RCC 7860 (cell line): ENCODE measurements at regions not wholly inside any gene's neighbourhood (a gene's known extent, or its start where the extent isn't known, plus 50 kb on each side); places are given as distances from the start of the nearest gene placed in this dataset.
A peak's percentile ranks its signal among the peaks of the same experiment; 100 is the strongest.

Experiments
- DNase-seq: peaks from one replicate; pipeline ENCODE4 v3.0.0-alpha.2; 2015; ENCODE audit warnings: low spot score
- FAIRE-seq: peaks from 2 replicates; lab custom pipeline; 2012; peaks lifted over from hg19 to GRCh38; lab: Jason Lieb, UNC

- DNase-seq (no peak), FAIRE-seq (no peak)
Observed at GRCh38 chr12:66960006-66960405, 281.1 kb upstream of the GRIP1 start.

- FAIRE-seq (no peak), DNase-seq (no peak)
Observed at GRCh38 chr12:66960704-66961690, 282.1 kb upstream of the GRIP1 start.

- FAIRE-seq: no peak
- no peak for DNase-seq
Observed at GRCh38 chr12:66962290-66962689, 283.4 kb upstream of the GRIP1 start.

DNA sequence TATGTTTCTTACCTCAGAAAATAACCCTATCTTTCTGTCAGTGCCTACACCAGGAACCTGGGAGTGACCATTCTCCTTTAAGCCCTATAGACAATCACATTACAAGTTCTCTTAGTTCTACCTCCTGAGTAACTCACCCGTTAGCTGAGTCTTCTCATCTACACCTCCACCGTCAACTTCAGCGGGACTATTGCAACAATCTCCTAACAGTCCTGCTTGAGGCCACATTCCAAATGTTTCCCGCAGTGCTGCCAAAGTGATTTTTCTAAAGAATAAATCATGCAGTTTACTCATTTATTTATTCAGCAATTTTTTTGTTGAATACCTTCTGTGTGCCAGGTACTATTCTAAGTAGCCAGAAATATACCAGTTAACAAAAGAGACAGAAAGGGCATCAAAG lies 285.0 kb upstream of the GRIP1 start:
- no peak for DNase-seq
- no peak for FAIRE-seq

- no peak for FAIRE-seq
Observed at GRCh38 chr12:66964629-66965028, 285.8 kb upstream of the GRIP1 start.

GRCh38 chr12:66965621-66966020 lies 286.7 kb upstream of the GRIP1 start:
- DNase-seq (no peak), FAIRE-seq (no peak)

More at GRCh38 chr12:66964629-66965028, 285.8 kb upstream of the GRIP1 start:
- DNase-seq: no peak

GRCh38 chr12:66971816-66972215 lies 292.9 kb upstream of the GRIP1 start:
- no peak for FAIRE-seq

GRCh38 chr12:66976526-66976925 lies 292.6 kb upstream of the CAND1 start:
- DNase-seq (no peak), FAIRE-seq (no peak)

More at GRCh38 chr12:66971816-66972215, 292.9 kb upstream of the GRIP1 start:
- DNase-seq: no peak

DNA sequence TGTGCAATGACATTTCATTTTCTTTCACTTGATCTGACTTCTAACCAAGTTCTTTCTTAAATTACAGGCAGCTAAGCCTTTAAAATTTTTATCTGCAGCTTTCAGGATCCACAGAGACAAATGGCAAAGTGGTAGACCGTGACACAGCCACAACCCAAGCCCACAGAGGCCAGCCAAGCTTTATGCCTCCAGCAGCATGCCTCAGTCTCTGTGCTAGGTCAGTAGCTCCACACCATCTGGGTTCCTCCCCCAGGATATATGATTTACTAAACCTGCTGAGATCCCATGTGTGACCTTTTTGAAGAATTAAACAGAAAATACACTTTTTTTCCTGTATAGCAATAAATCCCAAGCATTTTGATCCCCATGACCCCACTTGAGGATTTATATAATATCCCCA lies 290.4 kb upstream of the CAND1 start:
- FAIRE-seq: no peak
- no peak for DNase-seq

GRCh38 chr12:66979251-66979650 lies 289.9 kb upstream of the CAND1 start:
- no peak for DNase-seq
- FAIRE-seq: no peak

- no peak for FAIRE-seq
Observed at GRCh38 chr12:66984077-66984476, 285.1 kb upstream of the CAND1 start.

DNA sequence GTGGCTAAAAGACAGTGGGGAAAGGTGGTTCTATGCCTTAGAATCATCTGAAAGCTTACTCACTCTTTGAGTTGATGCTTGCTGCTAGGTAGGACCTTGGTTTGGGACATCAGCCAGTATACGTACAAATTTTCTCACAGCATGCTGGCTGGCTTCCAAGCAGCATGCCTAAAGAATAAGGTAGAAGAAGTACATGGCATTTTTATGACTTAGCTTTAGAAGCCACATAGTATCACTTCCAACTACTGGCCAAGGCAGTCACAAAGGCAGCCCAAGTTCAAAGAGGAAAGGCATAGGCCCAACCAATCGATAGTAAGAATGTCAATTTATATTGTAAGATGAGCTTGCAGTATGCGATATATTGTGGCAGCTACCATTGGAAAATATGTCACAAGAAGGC lies 284.2 kb upstream of the CAND1 start:
- no peak for FAIRE-seq
- no peak for DNase-seq

More at GRCh38 chr12:66984077-66984476, 285.1 kb upstream of the CAND1 start:
- DNase-seq: no peak

DNA sequence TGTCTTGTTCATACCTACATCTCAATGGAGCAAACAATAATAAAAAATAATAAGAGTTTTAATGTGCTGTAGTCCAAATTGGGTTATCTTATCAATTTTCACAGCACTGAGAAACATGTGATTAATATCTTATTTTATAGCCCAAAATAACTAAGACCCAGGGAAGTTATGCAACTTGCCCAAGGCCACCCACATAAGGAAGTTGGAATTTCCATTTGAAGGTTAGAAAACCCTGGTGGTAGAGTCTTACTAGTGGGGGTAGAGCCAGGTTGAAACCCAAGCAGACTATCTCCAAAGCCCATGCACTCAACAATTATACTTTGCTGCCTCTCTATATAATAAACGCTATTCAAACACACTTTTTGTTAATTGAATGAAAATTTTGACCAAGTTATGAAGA lies 270.0 kb upstream of the CAND1 start:
- DNase-seq (no peak), FAIRE-seq (no peak)

DNA sequence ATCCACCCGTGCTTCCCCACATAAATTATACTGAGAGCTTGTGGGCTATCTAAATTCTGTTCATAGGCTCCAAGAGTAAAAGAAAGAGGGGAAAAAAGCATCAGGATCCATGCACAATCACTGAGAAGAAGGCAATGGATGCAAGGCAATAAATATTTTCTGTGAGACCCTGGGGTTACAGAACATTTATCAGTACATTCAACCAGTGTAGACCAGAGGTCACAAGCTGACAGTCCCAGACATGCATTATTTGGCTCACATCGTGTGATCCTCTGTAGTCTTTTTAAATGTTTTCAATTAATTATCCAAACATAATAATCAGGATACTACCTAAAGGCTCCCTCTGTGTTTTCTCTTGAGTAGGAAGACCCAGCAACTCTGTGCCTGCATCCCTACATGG lies 267.9 kb upstream of the CAND1 start:
- no peak for DNase-seq
- no peak for FAIRE-seq

GRCh38 chr12:67002720-67003119 lies 266.4 kb upstream of the CAND1 start:
- DNase-seq: no peak

DNA sequence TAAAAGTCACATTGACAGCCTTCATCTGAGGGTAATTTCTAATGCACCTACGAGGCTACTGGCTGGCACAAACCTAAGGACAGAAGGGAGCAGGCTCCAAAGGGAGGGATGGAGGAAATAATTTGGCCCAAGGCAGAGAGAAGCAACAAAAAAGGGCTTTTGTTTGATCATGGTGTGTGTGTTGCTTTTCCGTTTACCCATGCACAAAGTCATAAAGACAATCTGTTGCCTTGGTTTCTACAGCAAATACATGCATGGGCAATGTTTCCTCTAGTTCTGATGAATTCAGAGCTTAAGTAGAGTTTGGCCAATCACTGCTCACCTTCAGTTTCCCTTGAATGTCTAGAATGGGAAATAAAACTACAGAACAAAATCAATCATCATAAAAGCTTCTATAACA lies 262.5 kb upstream of the CAND1 start:
- FAIRE-seq (no peak), DNase-seq (no peak)

More at GRCh38 chr12:67002720-67003119, 266.4 kb upstream of the CAND1 start:
- no peak for FAIRE-seq

DNA sequence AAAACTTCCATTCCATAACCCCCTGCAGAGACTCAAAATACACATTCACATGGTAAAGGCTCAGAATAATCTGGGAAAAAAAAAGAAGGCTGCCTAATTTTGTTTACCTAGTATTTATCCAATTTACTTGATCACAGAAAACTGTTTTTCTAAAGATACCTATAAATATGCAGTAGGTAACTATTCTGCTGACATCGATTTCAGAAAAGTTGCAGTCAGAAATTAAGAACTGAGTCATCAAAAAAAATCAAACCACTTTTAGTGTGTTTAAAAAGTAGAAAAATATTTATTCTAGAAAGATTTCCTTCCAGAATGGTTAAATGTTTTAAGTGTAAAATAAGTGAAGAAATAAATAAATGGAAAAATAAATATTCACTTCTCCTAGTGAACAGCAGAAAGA lies 254.5 kb upstream of the CAND1 start:
- FAIRE-seq (no peak), DNase-seq (no peak)

DNA sequence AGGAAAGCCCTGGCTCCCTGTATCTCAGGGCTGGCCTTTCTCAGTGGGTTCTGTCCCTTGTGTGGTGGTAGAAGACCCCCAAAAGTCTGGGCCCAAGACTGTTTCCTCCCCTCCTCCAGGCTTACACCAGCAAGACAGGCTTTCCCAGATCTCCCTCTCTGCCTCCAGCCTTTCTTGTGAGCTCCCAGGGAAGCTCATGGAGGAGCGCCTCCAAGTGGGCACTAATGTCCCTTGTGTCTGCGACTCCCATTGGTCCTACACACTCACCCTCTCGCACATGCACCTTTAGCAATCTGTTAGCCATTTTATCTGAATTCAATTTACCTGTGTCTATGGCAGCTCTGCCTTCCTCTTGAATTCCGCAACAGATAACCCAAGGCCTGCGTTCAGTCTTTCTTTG lies 251.1 kb upstream of the CAND1 start:
- FAIRE-seq (no peak), DNase-seq (no peak)

GRCh38 chr12:67019070-67019469 lies 250.1 kb upstream of the CAND1 start:
- no peak for DNase-seq
- FAIRE-seq: no peak

DNA sequence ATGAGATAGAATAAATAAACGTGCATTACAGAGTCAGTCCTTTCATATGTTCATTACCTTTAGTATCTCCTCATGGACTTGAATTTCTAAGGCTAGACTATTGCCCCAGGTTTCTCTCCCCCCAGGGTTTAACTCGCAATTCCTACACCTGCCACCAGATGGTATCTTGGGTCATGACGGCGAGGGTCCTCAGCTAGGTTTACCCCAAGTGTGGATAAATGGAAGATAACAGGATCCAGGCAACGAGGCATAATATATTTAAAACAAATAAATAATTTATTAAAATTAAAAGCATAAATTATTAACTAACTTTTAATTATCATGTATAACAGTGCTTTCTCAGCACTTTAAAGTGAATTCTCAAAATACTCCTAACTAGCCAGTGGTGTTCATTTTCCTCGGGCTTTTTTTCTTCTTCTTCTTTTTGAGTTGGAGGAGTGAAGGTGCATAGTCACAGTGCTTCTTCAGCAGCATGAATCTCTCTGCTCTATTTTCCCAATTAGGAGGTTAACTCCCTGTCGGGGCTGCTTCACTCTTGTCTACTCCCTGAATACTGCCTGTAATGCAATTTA lies 243.5 kb upstream of the CAND1 start:
- FAIRE-seq (peak; percentile 14), DNase-seq (peak; percentile 9)

DNA sequence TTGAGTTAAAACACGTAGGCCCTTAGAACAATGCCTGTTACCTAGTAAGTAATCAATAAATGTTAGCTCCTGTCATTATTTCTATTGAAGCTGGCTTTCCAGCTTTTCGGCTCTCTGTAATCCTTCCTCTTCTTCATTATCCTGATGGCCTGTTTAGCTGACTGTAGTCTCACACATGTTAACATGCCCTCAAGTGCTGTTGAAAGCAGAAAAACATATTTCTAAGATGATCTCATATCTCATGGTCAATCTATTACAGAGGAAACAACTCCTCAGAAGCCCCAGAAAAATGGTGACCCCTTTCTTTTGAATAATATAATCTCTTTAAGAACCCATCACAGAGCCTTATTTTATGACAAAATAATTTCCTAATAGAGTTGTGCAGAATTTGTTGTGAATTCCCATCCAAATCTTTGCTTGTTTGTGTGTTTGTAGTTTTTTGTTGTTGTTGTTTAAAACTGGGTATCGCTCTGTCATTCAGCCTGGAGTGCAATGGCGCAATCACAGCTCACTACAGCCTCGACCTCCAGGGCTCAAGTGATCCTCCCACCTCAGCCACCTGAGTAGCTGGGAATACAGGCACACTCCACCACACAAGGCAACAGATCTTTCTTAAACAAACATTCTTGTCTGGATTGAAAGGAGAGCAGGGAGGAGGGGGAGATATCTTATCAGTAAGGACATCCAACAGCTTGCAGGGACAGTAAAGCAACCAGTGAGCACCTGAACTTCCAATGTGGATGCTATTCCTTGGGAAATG lies 242.5 kb upstream of the CAND1 start:
- FAIRE-seq (no peak), DNase-seq (no peak)
